IMR-90 (cell line): ENCODE measurements at regions not wholly inside any gene's neighbourhood (a gene's known extent, or its start where the extent isn't known, plus 50 kb on each side); places are given as distances from the start of the nearest gene placed in this dataset.

Experiments
- ATAC-seq: fragments of 200-7000 bp; cut with Tn5 transposase; 2 replicates; pipeline ENCODE4 v1.9.1; 2020; ENCODE audit warnings: low read depth, mild to moderate bottlenecking, moderate library complexity
- BruUV-seq: library from RNA; stranded (reverse); fragments of 400-500 nt; replicated peaks from 2 replicates; lab custom pipeline; 2021; lab: Mats Ljungman, UMichigan
- CTCF ChIA-PET: fragments of 300-600 bp; formaldehyde crosslinking; extraction: SDS; loops from one replicate; lab custom pipeline; 2021; ENCODE audit warnings: antibody characterized with exemption; lab: Yijun Ruan, JAX
- POLR2A ChIA-PET: fragments of 300-600 bp; sonication (Branson Sonifier 250); formaldehyde crosslinking; loops from one replicate; lab custom pipeline; 2022; ENCODE audit warnings: antibody characterized with exemption; ENCODE audit not compliant: unreplicated experiment; lab: Charles Lee
- DNase-seq: peaks from one replicate; pipeline ENCODE4 v3.0.0; 2013
- H2AFZ ChIP-seq: replicated peaks from 2 replicates; pipeline ENCODE3; 2013; ENCODE audit warnings: low read length, mild to moderate bottlenecking; ENCODE audit not compliant: poor library complexity
- H2AK5ac ChIP-seq: 2 replicates; pipeline ENCODE4 v1.6.1; 2013; ENCODE audit warnings: low read depth, low read length, inconsistent platforms
- H2AK9ac ChIP-seq: replicated peaks from 2 replicates; pipeline ENCODE3; 2013; ENCODE audit warnings: mild to moderate bottlenecking, low read depth, low read length, moderate library complexity; ENCODE audit not compliant: poor library complexity
- H2BK120ac ChIP-seq: 2 replicates; pipeline ENCODE4 v1.6.1; 2013; ENCODE audit warnings: low read depth, low read length, inconsistent platforms
- H2BK15ac ChIP-seq: 3 replicates; pipeline ENCODE4 v1.6.1; 2013; ENCODE audit warnings: low read depth, low read length, inconsistent platforms
- H2BK20ac ChIP-seq: 2 replicates; pipeline ENCODE4 v1.6.1; 2013; ENCODE audit warnings: low read depth, mild to moderate bottlenecking, inconsistent platforms, low read length, moderate library complexity
- H2BK5ac ChIP-seq: 2 replicates; pipeline ENCODE4 v1.6.1; 2013; ENCODE audit warnings: mild to moderate bottlenecking, low read depth, low read length, inconsistent platforms; ENCODE audit not compliant: poor library complexity, severe bottlenecking
- H3K14ac ChIP-seq: replicated peaks from 2 replicates; pipeline ENCODE4 v1.6.1; 2013; ENCODE audit warnings: low read depth, low read length, inconsistent platforms
- H3K18ac ChIP-seq: 2 replicates; pipeline ENCODE4 v1.6.1; 2013; ENCODE audit warnings: low read depth, low read length, control low read depth
- H3K23ac ChIP-seq: 2 replicates; pipeline ENCODE4 v1.6.1; 2013; ENCODE audit warnings: low read depth, low read length, inconsistent platforms
- H3K27ac ChIP-seq: 2 replicates; pipeline ENCODE4 v1.5.1; 2013; ENCODE audit warnings: mild to moderate bottlenecking, control low read depth, low read length; ENCODE audit not compliant: insufficient read depth
- H3K27me3 ChIP-seq: 2 replicates; pipeline ENCODE4 v1.6.1; 2013; ENCODE audit warnings: low read length; ENCODE audit not compliant: control insufficient read depth, insufficient read depth
- H3K36me3 ChIP-seq: 2 replicates; pipeline ENCODE4 v1.6.1; 2013; ENCODE audit warnings: low read length, mixed read lengths; ENCODE audit not compliant: control insufficient read depth, insufficient read depth
- H3K4ac ChIP-seq: 2 replicates; pipeline ENCODE4 v1.6.1; 2013; ENCODE audit warnings: low read depth, low read length, inconsistent platforms
- H3K4me1 ChIP-seq: 2 replicates; pipeline ENCODE4 v1.6.1; 2013; ENCODE audit warnings: low read length, mixed read lengths; ENCODE audit not compliant: control insufficient read depth, insufficient read depth
- H3K4me2 ChIP-seq: 2 replicates; pipeline ENCODE4 v1.6.1; 2013; ENCODE audit warnings: low read depth, mild to moderate bottlenecking, control low read depth, low read length, moderate library complexity
- H3K4me3 ChIP-seq: 2 replicates; pipeline ENCODE4 v1.5.1; 2013; ENCODE audit warnings: low read depth, mild to moderate bottlenecking, control low read depth, low read length, moderate library complexity; ENCODE audit not compliant: insufficient read depth
- H3K56ac ChIP-seq: 2 replicates; pipeline ENCODE4 v1.6.1; 2013; ENCODE audit warnings: low read length, inconsistent platforms; ENCODE audit not compliant: insufficient read depth; ENCODE audit errors: extremely low read depth
- H3K79me1 ChIP-seq, 2 experiments: 2 replicates each; pipeline ENCODE4 v1.6.1; 2013; ENCODE audit warnings: low read length in 2 of 2, inconsistent platforms in 1 of 2, low read depth in 1 of 2
- H3K9ac ChIP-seq: 2 replicates; pipeline ENCODE4 v1.6.1; 2013; ENCODE audit warnings: low read depth, low read length, control low read depth
- H3K9me1 ChIP-seq: 2 replicates; pipeline ENCODE4 v1.6.1; 2013; ENCODE audit warnings: low read length, inconsistent platforms; ENCODE audit not compliant: insufficient read depth
- H3K9me3 ChIP-seq: 2 replicates; pipeline ENCODE4 v1.6.1; 2013; ENCODE audit warnings: low read length; ENCODE audit not compliant: control insufficient read depth, insufficient read depth
- H4K20me1 ChIP-seq: 2 replicates; pipeline ENCODE4 v1.6.1; 2013; ENCODE audit warnings: low read length, inconsistent platforms; ENCODE audit not compliant: insufficient read depth
- H4K5ac ChIP-seq: 2 replicates; pipeline ENCODE4 v1.6.1; 2013; ENCODE audit warnings: mild to moderate bottlenecking, low read depth, low read length, control low read depth
- H4K8ac ChIP-seq, 2 experiments: 2 replicates each; pipeline ENCODE4 v1.6.1; 2013; ENCODE audit warnings: low read depth in 2 of 2, low read length in 2 of 2, control low read depth in 1 of 2, inconsistent platforms in 1 of 2
- H4K91ac ChIP-seq: 2 replicates; pipeline ENCODE4 v1.6.1; 2013; ENCODE audit warnings: low read depth, low read length, inconsistent platforms; ENCODE audit not compliant: insufficient read depth
- BHLHE40 ChIP-seq: fragments of 150-350 bp; IDR thresholded peaks from 2 replicates; pipeline ENCODE4 v1.6.1; 2016; ENCODE audit warnings: mild to moderate bottlenecking, low read depth, low read length
- CEBPB ChIP-seq: IDR thresholded peaks from 2 replicates; pipeline ENCODE4 v1.6.1; 2012; ENCODE audit warnings: low read depth, low read length, improper control_type of control experiment
- CTCF ChIP-seq: conservative IDR thresholded peaks from 2 replicates; pipeline ENCODE4 v1.5.1; 2012; ENCODE audit warnings: mild to moderate bottlenecking, low read depth, low read length, improper control_type of control experiment
- ELK1 ChIP-seq: fragments of 150-350 bp; IDR thresholded peaks from 2 replicates; pipeline ENCODE4 v1.6.1; 2016; ENCODE audit warnings: low read depth, mild to moderate bottlenecking, low read length, moderate library complexity, borderline replicate concordance
- FOS ChIP-seq: fragments of 150-350 bp; IDR thresholded peaks from 2 replicates; pipeline ENCODE4 v1.6.1; 2016; ENCODE audit warnings: low read depth, low read length
- MAFK ChIP-seq: IDR thresholded peaks from 2 replicates; pipeline ENCODE4 v1.6.1; 2012; ENCODE audit warnings: low read depth, low read length, improper control_type of control experiment
- MAZ ChIP-seq: IDR thresholded peaks from 2 replicates; pipeline ENCODE4 v1.6.1; 2012; ENCODE audit warnings: low read depth, mild to moderate bottlenecking, low read length, improper control_type of control experiment, moderate library complexity, borderline replicate concordance
- MXI1 ChIP-seq: IDR thresholded peaks from 2 replicates; pipeline ENCODE4 v1.6.1; 2012; ENCODE audit warnings: low read depth, mild to moderate bottlenecking, low read length, moderate library complexity, borderline replicate concordance
- NFE2L2 ChIP-seq: fragments of 150-350 bp; IDR thresholded peaks from 2 replicates; pipeline ENCODE4 v1.6.1; 2016; ENCODE audit warnings: low read depth, mild to moderate bottlenecking, low read length
- POLR2A ChIP-seq: IDR thresholded peaks from 2 replicates; pipeline ENCODE4 v1.6.1; 2012; ENCODE audit warnings: mild to moderate bottlenecking, low read depth, low read length
- RAD21 ChIP-seq: IDR thresholded peaks from 2 replicates; pipeline ENCODE4 v1.6.1; 2012; ENCODE audit warnings: low read length, improper control_type of control experiment
- RCOR1 ChIP-seq: IDR thresholded peaks from 2 replicates; pipeline ENCODE4 v1.6.1; 2012; ENCODE audit warnings: mild to moderate bottlenecking, low read length, improper control_type of control experiment; ENCODE audit not compliant: insufficient replicate concordance
- RFX5 ChIP-seq: IDR thresholded peaks from 2 replicates; pipeline ENCODE4 v1.8.0; 2012; ENCODE audit warnings: low read depth, mild to moderate bottlenecking, low read length, moderate library complexity
- SMC3 ChIP-seq: fragments of 150-350 bp; IDR thresholded peaks from 2 replicates; pipeline ENCODE4 v1.6.1; 2016; ENCODE audit warnings: low read depth, mild to moderate bottlenecking, antibody characterized with exemption, low read length, moderate library complexity
- USF2 ChIP-seq: fragments of 150-350 bp; IDR thresholded peaks from 2 replicates; pipeline ENCODE4 v1.6.1; 2017; ENCODE audit warnings: mild to moderate bottlenecking, antibody characterized with exemption, low read length, low read depth
- WGBS, 2 experiments: methylation state at CpG; one replicate each; pipeline versions ENCODE4 v1.1.5 to v1.1.7; 2013; ENCODE audit warnings: missing lambda C conversion rate in 2 of 2; ENCODE audit not compliant: insufficient read length in 1 of 2; ENCODE audit errors: extremely low coverage in 2 of 2; 5-methylcytosine and 5-hydroxymethylcytosine counted together
- dilution Hi-C: fragments of 300-500 bp; cut with HindIII; formaldehyde crosslinking; loops from one replicate; pipeline ENCODE4 v1.14.3; 2018; ENCODE audit warnings: low sequenced_read_pairs; ENCODE audit not compliant: unreplicated experiment
- in situ Hi-C: fragments of 300-500 bp; cut with MboI; formaldehyde crosslinking; loops from 3 replicates; pipeline ENCODE4 v1.14.3; 2019; ENCODE audit warnings: low sequenced_read_pairs, inconsistent platforms, mixed read lengths
- intact Hi-C: fragments of 100-400 bp; cut with micrococcal nuclease; formaldehyde crosslinking; loops from 2 replicates; pipeline ENCODE4 v1.10.0; 2022

GRCh38 chr5:54610197-54610944 lies 92.8 kb downstream of the SNX18 start:
- H4K8ac ChIP-seq, result peak overlapping the region in 1 of 2 experiments; percentile 50; a peak in 1 of 4 replicates
- in situ Hi-C loops (no loop called here), dilution Hi-C loops (no loop called here), intact Hi-C loops (no loop called here)
- H3K27ac ChIP-seq, result no peak overlapping the region
- peak overlapping the region; percentile 78; the same call in 1 of the 3 replicates for H2BK15ac ChIP-seq
- H3K9me1 ChIP-seq, result peaks cover 9% of the 10 kb centered on the region
- no peak overlapping the region for H3K9ac ChIP-seq
- ChIA-PET CTCF (no interaction called here), POLR2A (no interaction called here)
- no peak overlapping the region for H3K4me3 ChIP-seq
- no peak overlapping the region for H2AFZ ChIP-seq
- H3K9me3 ChIP-seq, result no peaks in the 10 kb centered on the region
- no peaks in the 10 kb centered on the region for H3K36me3 ChIP-seq
- H3K27me3 ChIP-seq, result no peaks in the 10 kb centered on the region
- DNase-seq, result no peak
- WGBS, 2 experiments, result no CpG with 5 or more reads among the region's 6 CpGs
- H2AK5ac ChIP-seq, result peak overlapping the region; percentile 89; the same call in 1 of the 2 replicates
- peaks cover 16% of the 10 kb centered on the region for H3K4me1 ChIP-seq
- no TSS peak for BruUV-seq
- peak overlapping the region; percentile 75 for H3K14ac ChIP-seq
- no peak overlapping the region for H3K56ac ChIP-seq
- H2BK20ac ChIP-seq, result peak overlapping the region; percentile 76
- H3K18ac ChIP-seq, result no peak overlapping the region
- peak overlapping the region; percentile 58 for H2BK120ac ChIP-seq
- H2BK5ac ChIP-seq, result no peak overlapping the region
- TF ChIP-seq ELK1 (no peak), USF2 (no peak), MAZ (no peak), BHLHE40 (no peak), CTCF (no peak), RAD21 (no peak), RCOR1 (no peak), FOS (no peak), MXI1 (no peak), CEBPB (no peak), NFE2L2 (no peak), SMC3 (no peak), POLR2A (no peak), RFX5 (no peak), MAFK (no peak)
- no peak overlapping the region for H3K4me2 ChIP-seq
- H3K23ac ChIP-seq, result no peak overlapping the region
- H3K4ac ChIP-seq, result peak overlapping the region; percentile 58
- no peak overlapping the region for H2AK9ac ChIP-seq
- no peak overlapping the region for H4K91ac ChIP-seq
- ATAC-seq, result peak; percentile 45
- no peaks in the 10 kb centered on the region for H4K20me1 ChIP-seq
- H3K79me1 ChIP-seq, result 0 out of 4 replicates have a peak, but pooled peaks cover 0 to 3% of the 10 kb centered on the region in 2 experiments
- peak overlapping the region; percentile 28; the same call in 1 of the 2 replicates for H4K5ac ChIP-seq
